ENCODE measurements at regions not wholly inside any gene's neighbourhood (a gene's known extent, or its start where the extent isn't known, plus 50 kb on each side); places are given as distances from the start of the nearest gene placed in this dataset.

- H3K27ac ChIP-seq (ENCODE audit: low read depth, low read length) = no peak overlapping the region
- no peak overlapping the region for H3K4me3 ChIP-seq (ENCODE audit: low read depth, low read length)
- no peaks in the 10 kb centered on the region for H3K36me3 ChIP-seq (ENCODE audit: insufficient read depth, low read length)
- H2AFZ ChIP-seq (ENCODE audit: low read length, unreplicated experiment) = no peak overlapping the region
- no peaks in the 10 kb centered on the region for H3K79me2 ChIP-seq (ENCODE audit: control insufficient read depth, insufficient read depth, low read length, unreplicated experiment)
- peaks cover 29% of the 10 kb centered on the region for H3K27me3 ChIP-seq (ENCODE audit: insufficient read depth, low read length)
- H3K4me1 ChIP-seq (ENCODE audit: control insufficient read depth, insufficient read depth, low read length, unreplicated experiment) = no peaks in the 10 kb centered on the region
Observed at GRCh38 chr1:17973694-17974093, 133.9 kb upstream of the IGSF21 start.

GRCh38 chr1:17976854-17977253 is 130.7 kb upstream of the IGSF21 start:
- Histone ChIP-seq H3K79me2 (ENCODE audit: control insufficient read depth, insufficient read depth, low read length, unreplicated experiment) (no peaks in the 10 kb centered on the region), H3K27me3 (ENCODE audit: insufficient read depth, low read length) (peaks cover 25% of the 10 kb centered on the region), H3K36me3 (ENCODE audit: insufficient read depth, low read length) (no peaks in the 10 kb centered on the region), H3K4me1 (ENCODE audit: control insufficient read depth, insufficient read depth, low read length, unreplicated experiment) (no peaks in the 10 kb centered on the region), H2AFZ (ENCODE audit: low read length, unreplicated experiment) (no peak overlapping the region), H3K4me3 (ENCODE audit: low read depth, low read length) (no peak overlapping the region), H3K27ac (ENCODE audit: low read depth, low read length) (no peak overlapping the region)

GRCh38 chr1:17978016-17978415 is 129.6 kb upstream of the IGSF21 start:
- Histone ChIP-seq H3K27ac (ENCODE audit: low read depth, low read length) (no peak overlapping the region), H3K36me3 (ENCODE audit: insufficient read depth, low read length) (no peaks in the 10 kb centered on the region), H3K79me2 (ENCODE audit: control insufficient read depth, insufficient read depth, low read length, unreplicated experiment) (no peaks in the 10 kb centered on the region), H3K4me3 (ENCODE audit: low read depth, low read length) (no peak overlapping the region), H3K27me3 (ENCODE audit: insufficient read depth, low read length) (peaks cover 21% of the 10 kb centered on the region), H3K4me1 (ENCODE audit: control insufficient read depth, insufficient read depth, low read length, unreplicated experiment) (no peaks in the 10 kb centered on the region), H2AFZ (ENCODE audit: low read length, unreplicated experiment) (no peak overlapping the region)

DNA sequence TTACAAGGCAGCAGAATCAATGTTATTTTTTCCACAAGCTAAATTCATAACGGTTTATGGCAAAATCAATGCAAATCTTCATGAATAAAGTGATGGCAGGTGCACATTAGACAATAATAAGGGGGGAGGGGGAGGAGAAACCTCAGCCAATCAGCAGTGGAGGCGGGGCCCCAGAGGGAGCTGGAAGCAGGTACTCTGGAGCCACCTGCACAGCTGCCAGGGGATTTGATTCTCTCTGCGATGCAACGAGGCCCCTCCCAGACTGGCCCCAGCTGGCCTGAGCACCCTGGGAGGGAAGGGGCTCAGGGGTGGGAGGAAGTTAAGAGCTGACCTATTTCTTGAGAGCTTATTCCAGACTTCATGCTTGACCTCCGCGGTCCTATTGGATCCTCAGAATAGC is 127.8 kb upstream of the IGSF21 start:
- H3K4me1 ChIP-seq (ENCODE audit: control insufficient read depth, insufficient read depth, low read length, unreplicated experiment) = no peaks in the 10 kb centered on the region

GRCh38 chr1:17982197-17982596 is 125.4 kb upstream of the IGSF21 start:
- H3K27ac ChIP-seq (ENCODE audit: low read depth, low read length) = no peak overlapping the region
- H3K79me2 ChIP-seq (ENCODE audit: control insufficient read depth, insufficient read depth, low read length, unreplicated experiment) = no peaks in the 10 kb centered on the region
- no peaks in the 10 kb centered on the region for H3K4me1 ChIP-seq (ENCODE audit: control insufficient read depth, insufficient read depth, low read length, unreplicated experiment)
- H2AFZ ChIP-seq (ENCODE audit: low read length, unreplicated experiment) = no peak overlapping the region
- H3K27me3 ChIP-seq (ENCODE audit: insufficient read depth, low read length) = peaks cover 8% of the 10 kb centered on the region
- no peaks in the 10 kb centered on the region for H3K36me3 ChIP-seq (ENCODE audit: insufficient read depth, low read length)
- no peak overlapping the region for H3K4me3 ChIP-seq (ENCODE audit: low read depth, low read length)

More for the DNA sequence above, 127.8 kb upstream of the IGSF21 start:
- no peak overlapping the region for H3K27ac ChIP-seq (ENCODE audit: low read depth, low read length)
- H3K27me3 ChIP-seq (ENCODE audit: insufficient read depth, low read length) = peaks cover 8% of the 10 kb centered on the region
- no peak overlapping the region for H3K4me3 ChIP-seq (ENCODE audit: low read depth, low read length)
- no peaks in the 10 kb centered on the region for H3K36me3 ChIP-seq (ENCODE audit: insufficient read depth, low read length)
- no peaks in the 10 kb centered on the region for H3K79me2 ChIP-seq (ENCODE audit: control insufficient read depth, insufficient read depth, low read length, unreplicated experiment)
- H2AFZ ChIP-seq (ENCODE audit: low read length, unreplicated experiment) = no peak overlapping the region

DNA sequence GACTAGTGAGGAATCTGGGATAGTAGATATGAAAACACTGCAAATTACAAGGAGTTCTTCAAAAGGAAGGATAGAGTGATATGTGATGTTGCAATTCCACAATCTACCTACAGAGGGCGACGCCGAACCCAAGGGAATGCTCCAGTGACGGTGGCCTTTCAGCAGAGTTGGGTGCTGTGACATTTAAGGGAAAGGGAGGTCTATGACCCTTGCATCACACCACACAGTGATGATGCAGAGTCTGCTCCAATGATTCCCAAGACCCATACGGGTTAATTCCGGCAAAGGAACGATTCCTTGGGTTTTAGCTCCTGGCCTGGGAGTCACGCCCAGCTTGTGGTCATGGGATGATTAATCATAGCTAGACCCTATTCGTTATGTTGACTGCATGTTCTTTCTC is 123.0 kb upstream of the IGSF21 start:
- H2AFZ ChIP-seq (ENCODE audit: low read length, unreplicated experiment) = no peak overlapping the region

DNA sequence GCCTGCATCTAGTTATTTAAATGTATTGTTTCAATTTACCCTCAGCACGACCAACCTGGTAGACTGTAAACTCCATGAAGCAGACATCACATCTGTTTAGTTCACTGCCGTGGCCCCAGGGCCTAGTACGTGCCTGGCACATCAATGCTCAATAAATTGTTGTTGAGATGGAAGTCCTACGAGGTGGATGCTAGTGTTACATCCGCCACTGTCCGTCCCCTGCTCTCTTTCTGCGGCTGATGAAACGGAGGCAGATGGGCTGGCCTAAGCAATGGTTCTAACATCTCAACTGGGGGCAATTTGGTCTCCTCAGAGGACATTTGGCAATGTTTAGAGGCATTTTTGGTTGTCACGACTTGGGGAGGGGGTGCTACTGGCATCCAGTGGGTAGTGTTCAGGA is 121.4 kb upstream of the IGSF21 start:
- Histone ChIP-seq H3K36me3 (ENCODE audit: insufficient read depth, low read length) (no peaks in the 10 kb centered on the region), H3K79me2 (ENCODE audit: control insufficient read depth, insufficient read depth, low read length, unreplicated experiment) (no peaks in the 10 kb centered on the region), H2AFZ (ENCODE audit: low read length, unreplicated experiment) (no peak overlapping the region), H3K4me3 (ENCODE audit: low read depth, low read length) (no peak overlapping the region), H3K27ac (ENCODE audit: low read depth, low read length) (no peak overlapping the region), H3K27me3 (ENCODE audit: insufficient read depth, low read length) (no peaks in the 10 kb centered on the region; the same call in 1 of the 2 replicates), H3K4me1 (ENCODE audit: control insufficient read depth, insufficient read depth, low read length, unreplicated experiment) (no peaks in the 10 kb centered on the region)

More for the DNA sequence above, 123.0 kb upstream of the IGSF21 start:
- H3K27ac ChIP-seq (ENCODE audit: low read depth, low read length) = no peak overlapping the region
- no peaks in the 10 kb centered on the region for H3K36me3 ChIP-seq (ENCODE audit: insufficient read depth, low read length)
- no peaks in the 10 kb centered on the region; the same call in 1 of the 2 replicates for H3K27me3 ChIP-seq (ENCODE audit: insufficient read depth, low read length)
- H3K4me1 ChIP-seq (ENCODE audit: control insufficient read depth, insufficient read depth, low read length, unreplicated experiment) = no peaks in the 10 kb centered on the region
- H3K79me2 ChIP-seq (ENCODE audit: control insufficient read depth, insufficient read depth, low read length, unreplicated experiment) = no peaks in the 10 kb centered on the region
- no peak overlapping the region for H3K4me3 ChIP-seq (ENCODE audit: low read depth, low read length)

DNA sequence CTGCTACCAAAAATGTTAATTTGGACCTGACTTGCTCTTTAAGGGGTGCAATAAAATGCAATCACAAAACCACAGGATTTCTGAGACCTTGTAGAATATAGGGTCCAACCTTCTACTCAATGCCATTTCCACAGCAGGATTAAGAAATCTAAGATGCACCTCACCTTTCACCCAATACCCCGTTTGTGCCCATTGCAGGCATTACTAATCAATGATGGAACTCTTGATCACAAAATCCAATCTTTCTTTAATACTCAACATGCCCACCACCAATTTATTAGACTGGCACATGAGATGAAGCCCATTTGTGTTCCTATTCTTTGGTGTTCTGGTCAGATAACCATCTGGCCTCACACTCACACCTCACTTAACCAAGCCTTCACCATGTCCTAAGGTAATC is 117.2 kb upstream of the IGSF21 start:
- no peaks in the 10 kb centered on the region for H3K27me3 ChIP-seq (ENCODE audit: insufficient read depth, low read length)
- no peak overlapping the region for H3K27ac ChIP-seq (ENCODE audit: low read depth, low read length)
- H3K36me3 ChIP-seq (ENCODE audit: insufficient read depth, low read length) = no peaks in the 10 kb centered on the region
- H3K4me1 ChIP-seq (ENCODE audit: control insufficient read depth, insufficient read depth, low read length, unreplicated experiment) = no peaks in the 10 kb centered on the region
- H2AFZ ChIP-seq (ENCODE audit: low read length, unreplicated experiment) = no peak overlapping the region
- H3K79me2 ChIP-seq (ENCODE audit: control insufficient read depth, insufficient read depth, low read length, unreplicated experiment) = no peaks in the 10 kb centered on the region
- no peak overlapping the region for H3K4me3 ChIP-seq (ENCODE audit: low read depth, low read length)

GRCh38 chr1:17991996-17992395 is 115.6 kb upstream of the IGSF21 start:
- Histone ChIP-seq H3K36me3 (ENCODE audit: insufficient read depth, low read length) (no peaks in the 10 kb centered on the region), H3K4me1 (ENCODE audit: control insufficient read depth, insufficient read depth, low read length, unreplicated experiment) (no peaks in the 10 kb centered on the region), H3K79me2 (ENCODE audit: control insufficient read depth, insufficient read depth, low read length, unreplicated experiment) (no peaks in the 10 kb centered on the region), H3K27ac (ENCODE audit: low read depth, low read length) (no peak overlapping the region), H3K4me3 (ENCODE audit: low read depth, low read length) (no peak overlapping the region), H3K27me3 (ENCODE audit: insufficient read depth, low read length) (peaks cover 6% of the 10 kb centered on the region; the same call in 1 of the 2 replicates), H2AFZ (ENCODE audit: low read length, unreplicated experiment) (no peak overlapping the region)

GRCh38 chr1:17992800-17993199 is 114.8 kb upstream of the IGSF21 start:
- H3K27me3 ChIP-seq (ENCODE audit: insufficient read depth, low read length) = peaks cover 6% of the 10 kb centered on the region; the same call in 1 of the 2 replicates
- no peak overlapping the region for H3K4me3 ChIP-seq (ENCODE audit: low read depth, low read length)
- no peaks in the 10 kb centered on the region for H3K36me3 ChIP-seq (ENCODE audit: insufficient read depth, low read length)
- H3K79me2 ChIP-seq (ENCODE audit: control insufficient read depth, insufficient read depth, low read length, unreplicated experiment) = no peaks in the 10 kb centered on the region
- H3K4me1 ChIP-seq (ENCODE audit: control insufficient read depth, insufficient read depth, low read length, unreplicated experiment) = no peaks in the 10 kb centered on the region
- no peak overlapping the region for H2AFZ ChIP-seq (ENCODE audit: low read length, unreplicated experiment)
- H3K27ac ChIP-seq (ENCODE audit: low read depth, low read length) = no peak overlapping the region

GRCh38 chr1:17994046-17994445 is 113.6 kb upstream of the IGSF21 start:
- H3K4me3 ChIP-seq (ENCODE audit: low read depth, low read length) = no peak overlapping the region
- no peaks in the 10 kb centered on the region for H3K4me1 ChIP-seq (ENCODE audit: control insufficient read depth, insufficient read depth, low read length, unreplicated experiment)
- H3K79me2 ChIP-seq (ENCODE audit: control insufficient read depth, insufficient read depth, low read length, unreplicated experiment) = no peaks in the 10 kb centered on the region

More at GRCh38 chr1:17994046-17994445, 113.6 kb upstream of the IGSF21 start:
- Histone ChIP-seq H2AFZ (ENCODE audit: low read length, unreplicated experiment) (no peak overlapping the region), H3K27ac (ENCODE audit: low read depth, low read length) (no peak overlapping the region), H3K36me3 (ENCODE audit: insufficient read depth, low read length) (no peaks in the 10 kb centered on the region), H3K27me3 (ENCODE audit: insufficient read depth, low read length) (peaks cover 6% of the 10 kb centered on the region; the same call in 1 of the 2 replicates)
